ENCODE measurements at regions not wholly inside any gene's neighbourhood (a gene's known extent, or its start where the extent isn't known, plus 50 kb on each side); places are given as distances from the start of the nearest gene placed in this dataset.

- H3K4me3 ChIP-seq (ENCODE audit: low read depth, low read length): no peak overlapping the region
- no peak for DNase-seq (ENCODE audit: low read depth)
- no peak for TF ChIP-seq CTCF (IDR thresholded peaks at IDR 0.05; ENCODE audit: insufficient read depth, low read depth, low read length, missing control alignments)
Measured at GRCh38 chr10:125584954-125585353, 98.0 kb downstream of the TEX36 start.

DNA sequence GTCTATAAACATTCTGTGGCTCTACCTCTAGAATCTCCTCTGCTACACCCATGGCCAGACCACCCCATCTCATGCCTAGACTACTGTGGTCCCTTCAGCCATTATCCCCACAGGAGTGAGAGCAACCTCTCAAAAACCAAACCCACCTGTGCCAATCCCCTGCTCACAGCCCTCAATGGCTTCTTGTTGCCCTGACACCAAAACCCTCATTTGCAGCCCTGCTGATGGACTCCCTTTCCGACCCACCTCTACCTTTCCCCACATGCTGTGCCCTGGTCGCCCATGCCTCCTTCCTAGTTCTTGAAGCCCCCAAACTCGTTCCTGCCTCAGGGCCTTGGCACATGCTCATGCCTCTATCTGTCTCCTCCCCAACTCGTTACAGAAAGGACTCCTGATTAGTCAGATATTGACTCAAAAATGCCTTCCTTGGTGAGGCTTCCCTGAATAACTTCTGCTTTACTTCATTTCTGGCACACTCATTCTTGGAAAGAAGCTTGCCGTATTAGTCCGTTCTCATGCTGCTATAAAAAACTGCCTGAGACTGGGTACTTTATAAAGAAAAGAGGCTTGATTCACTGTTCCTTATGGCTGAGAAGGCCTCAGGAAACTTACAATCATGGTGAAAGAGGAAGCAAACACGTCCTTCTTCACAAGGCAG lies 104.2 kb downstream of the TEX36 start:
- no peak overlapping the region for H3K4me3 ChIP-seq (ENCODE audit: low read depth, low read length)
- DNase-seq (ENCODE audit: low read depth): no peak
- TF ChIP-seq CTCF (IDR thresholded peaks at IDR 0.05; ENCODE audit: insufficient read depth, low read depth, low read length, missing control alignments): no peak

DNA sequence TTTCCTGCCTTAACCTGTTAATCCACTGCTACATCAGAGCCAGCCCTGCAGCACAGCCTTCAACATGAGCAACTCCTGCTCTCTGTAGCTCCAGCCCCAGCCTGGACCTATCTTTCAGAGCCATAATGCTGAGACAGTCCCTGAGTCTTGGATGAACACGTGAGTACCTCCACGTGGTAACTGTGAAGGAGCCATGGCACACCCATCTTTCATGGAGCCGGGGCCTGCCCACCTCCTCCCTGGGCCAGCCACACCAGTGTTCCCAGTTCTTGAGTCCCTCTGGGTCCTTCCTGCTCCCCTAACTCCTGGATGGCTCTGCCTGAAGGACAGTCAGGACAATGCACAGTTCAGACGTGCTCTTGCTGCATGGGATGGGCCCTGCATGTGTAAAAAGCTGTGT lies 107.1 kb downstream of the TEX36 start:
- no peak for TF ChIP-seq CTCF (IDR thresholded peaks at IDR 0.05; ENCODE audit: insufficient read depth, low read depth, low read length, missing control alignments)
- H3K4me3 ChIP-seq (ENCODE audit: low read depth, low read length): no peak overlapping the region
- DNase-seq (ENCODE audit: low read depth): no peak

GRCh38 chr10:125568156-125568555 lies 114.8 kb downstream of the TEX36 start:
- H3K4me3 ChIP-seq (ENCODE audit: low read depth, low read length): no peak overlapping the region
- no peak for DNase-seq (ENCODE audit: low read depth)
- no peak for TF ChIP-seq CTCF (IDR thresholded peaks at IDR 0.05; ENCODE audit: insufficient read depth, low read depth, low read length, missing control alignments)

GRCh38 chr10:125567529-125567928 lies 115.4 kb downstream of the TEX36 start:
- no peak overlapping the region for H3K4me3 ChIP-seq (ENCODE audit: low read depth, low read length)
- TF ChIP-seq CTCF (IDR thresholded peaks at IDR 0.05; ENCODE audit: insufficient read depth, low read depth, low read length, missing control alignments): no peak
- no peak for DNase-seq (ENCODE audit: low read depth)

- no peak for TF ChIP-seq CTCF (IDR thresholded peaks at IDR 0.05; ENCODE audit: insufficient read depth, low read depth, low read length, missing control alignments)
- no peak overlapping the region for H3K4me3 ChIP-seq (ENCODE audit: low read depth, low read length)
- DNase-seq (ENCODE audit: low read depth): no peak
Measured at GRCh38 chr10:125565046-125565445, 117.9 kb downstream of the TEX36 start.

- no peak overlapping the region for H3K4me3 ChIP-seq (ENCODE audit: low read depth, low read length)
- no peak for TF ChIP-seq CTCF (IDR thresholded peaks at IDR 0.05; ENCODE audit: insufficient read depth, low read depth, low read length, missing control alignments)
- no peak for DNase-seq (ENCODE audit: low read depth)
Measured at GRCh38 chr10:125564570-125564969, 118.4 kb downstream of the TEX36 start.

All from GM12865 (cell line).